A549 (cell line): ENCODE measurements at regions not wholly inside any gene's neighbourhood (a gene's known extent, or its start where the extent isn't known, plus 50 kb on each side); places are given as distances from the start of the nearest gene placed in this dataset.

ENCODE experiments used
- ATAC-seq, 2 experiments: fragments of 200-7000 bp in 1 of 2; fragments of >200 bp in 1 of 2; cut with Nextera tagmentation in 1 of 2; cut with Tn5 transposase in 1 of 2; 3 replicates each; pipeline versions ENCODE4 v1.8.0 to v1.9.1; 2018 to 2020; ENCODE audit warnings: mild to moderate bottlenecking in 1 of 2, moderate library complexity in 1 of 2
- CTCF ChIA-PET: fragments of 300-600 bp; sonication (Branson Sonifier 250); formaldehyde crosslinking; extraction: SDS; loops from one replicate; lab custom pipeline; 2021; ENCODE audit warnings: antibody characterized with exemption, inconsistent platforms; lab: Yijun Ruan, JAX
- POLR2A ChIA-PET: fragments of 350-600 bp; formaldehyde crosslinking; extraction: SDS; loops from one replicate; lab custom pipeline; 2021; ENCODE audit warnings: antibody characterized with exemption, inconsistent platforms; lab: Yijun Ruan, JAX
- DNase-seq, 2 experiments: peaks; one replicate each; pipeline versions ENCODE4 v3.0.0 to v3.0.0-alpha.2; 2011 to 2016; ENCODE audit warnings: low read depth in 1 of 2, low spot score in 1 of 2
- FAIRE-seq: peaks from 2 replicates; lab custom pipeline; 2011; peaks lifted over from hg19 to GRCh38; lab: Jason Lieb, UNC
- H3K27ac ChIP-seq, 2 experiments: fragments of >200 bp; sonication (Bioruptor Twin); formaldehyde crosslinking; 3 replicates each; pipeline ENCODE4 v1.5.1; 2016 to 2017
- H3K4me1 ChIP-seq: fragments of >200 bp; sonication (Bioruptor Twin); formaldehyde crosslinking; 3 replicates; pipeline ENCODE4 v1.6.1; 2016
- H3K4me2 ChIP-seq: fragments of >200 bp; sonication (Bioruptor Twin); formaldehyde crosslinking; 3 replicates; pipeline ENCODE4 v1.6.1; 2016
- H3K4me3 ChIP-seq: fragments of >200 bp; sonication (Bioruptor Twin); formaldehyde crosslinking; 3 replicates; pipeline ENCODE4 v1.5.1; 2016
- H3K9me3 ChIP-seq: fragments of >200 bp; sonication (Bioruptor Twin); formaldehyde crosslinking; 3 replicates; pipeline ENCODE4 v1.6.1; 2016
- ATOH8 ChIP-seq: fragments of 250-450 bp; sonication (Bioruptor Pico); IDR thresholded peaks from 2 replicates; pipeline ENCODE4 v1.5.0; 2020; ENCODE audit warnings: low read depth, mild to moderate bottlenecking, moderate library complexity
- CEBPB ChIP-seq, 2 experiments: fragments of >200 bp in 1 of 2; sonication (Bioruptor Twin) in 1 of 2; formaldehyde crosslinking in 1 of 2; IDR thresholded peaks; 2 replicates each; pipeline ENCODE4 v1.6.1; 2012 to 2016
- CHD2 ChIP-seq: fragments of 150-350 bp; IDR thresholded peaks from 2 replicates; pipeline ENCODE4 v1.6.1; 2014; ENCODE audit warnings: low read length; ENCODE audit not compliant: partially characterized antibody
- E2F6 ChIP-seq: IDR thresholded peaks from 2 replicates; pipeline ENCODE4 v1.6.1; 2012; ENCODE audit warnings: low read depth, borderline replicate concordance
- EP300 ChIP-seq, 2 experiments: fragments of >200 bp; sonication (Bioruptor Twin); formaldehyde crosslinking; IDR thresholded peaks; 2 replicates in 1 of 2; 3 replicates in 1 of 2; pipeline ENCODE4 v1.6.1; 2016 to 2017
- FOSL2 ChIP-seq, 2 experiments: fragments of 450-650 bp in 1 of 2; fragments of >200 bp in 1 of 2; sonication (Bioruptor Twin) in 1 of 2; formaldehyde crosslinking; IDR thresholded peaks; 2 replicates each; pipeline versions ENCODE4 v1.5.0 to v1.6.1; 2016 to 2020; ENCODE audit warnings: mild to moderate bottlenecking in 1 of 2, moderate library complexity in 1 of 2
- HDAC2 ChIP-seq: fragments of 200-600 bp; sonication (generic); IDR thresholded peaks from 2 replicates; pipeline ENCODE4 v1.6.1; 2016
- HEYL ChIP-seq: fragments of 250-450 bp; sonication (Bioruptor Pico); IDR thresholded peaks from 2 replicates; pipeline ENCODE4 v1.8.0; 2021; ENCODE audit warnings: mild to moderate bottlenecking, moderate library complexity
- HOXB13 ChIP-seq: fragments of 250-450 bp; sonication (Bioruptor Pico); IDR thresholded peaks from 2 replicates; pipeline ENCODE4 v1.5.0; 2020; ENCODE audit warnings: low read depth, mild to moderate bottlenecking, moderate library complexity
- HOXB5 ChIP-seq: fragments of 250-450 bp; sonication (Bioruptor Pico); IDR thresholded peaks from 2 replicates; pipeline ENCODE4 v1.5.0; 2020; ENCODE audit warnings: mild to moderate bottlenecking, moderate library complexity
- KDM1A ChIP-seq: fragments of 200-600 bp; sonication (generic); IDR thresholded peaks from 2 replicates; pipeline ENCODE4 v1.6.1; 2016; ENCODE audit warnings: low read depth, mild to moderate bottlenecking
- KDM5A ChIP-seq: fragments of 200-600 bp; sonication (generic); IDR thresholded peaks from 2 replicates; pipeline ENCODE4 v1.6.1; 2016; ENCODE audit warnings: antibody characterized with exemption, mild to moderate bottlenecking
- MAZ ChIP-seq: fragments of 150-350 bp; IDR thresholded peaks from 2 replicates; pipeline ENCODE4 v1.6.1; 2014; ENCODE audit warnings: antibody characterized with exemption, low read depth, low read length, borderline replicate concordance
- NR3C1 ChIP-seq: fragments of >200 bp; sonication (Bioruptor Twin); formaldehyde crosslinking; IDR thresholded peaks from 3 replicates; pipeline ENCODE4 v1.6.1; 2017
- POLR2AphosphoS2 ChIP-seq: conservative IDR thresholded peaks from 2 replicates; pipeline ENCODE4 v1.6.1; 2012; ENCODE audit warnings: low read length, improper control_type of control experiment, inconsistent platforms
- RARB ChIP-seq: fragments of 250-450 bp; sonication (Bioruptor Pico); IDR thresholded peaks from 2 replicates; pipeline ENCODE4 v1.8.0; 2021; ENCODE audit warnings: mild to moderate bottlenecking, moderate library complexity
- RCOR1 ChIP-seq: fragments of 150-350 bp; IDR thresholded peaks from 2 replicates; pipeline ENCODE4 v1.6.1; 2014; ENCODE audit warnings: antibody characterized with exemption, low read length, low read depth
- RFX5 ChIP-seq: fragments of 450-650 bp; IDR thresholded peaks from 2 replicates; pipeline ENCODE4 v1.7.1; 2014; ENCODE audit warnings: antibody characterized with exemption, mild to moderate bottlenecking, moderate library complexity
- RNF2 ChIP-seq: fragments of 200-600 bp; sonication (generic); IDR thresholded peaks from 2 replicates; pipeline ENCODE4 v1.6.1; 2016; ENCODE audit warnings: low read depth, mild to moderate bottlenecking, antibody characterized with exemption, moderate library complexity, borderline replicate concordance
- TFCP2L1 ChIP-seq: fragments of 250-450 bp; sonication (Bioruptor Pico); IDR thresholded peaks from 2 replicates; pipeline ENCODE4 v1.5.0; 2021; ENCODE audit warnings: mild to moderate bottlenecking
- USF2 ChIP-seq: fragments of 450-650 bp; IDR thresholded peaks from 2 replicates; pipeline ENCODE4 v1.6.1; 2014; ENCODE audit warnings: antibody characterized with exemption
- WGBS: methylation state at CpG from one replicate; pipeline ENCODE4 v1.1.6; 2017; ENCODE audit errors: missing lambda C conversion rate; 5-methylcytosine and 5-hydroxymethylcytosine counted together
- TF ChIP-seq, protein P1 (sequence below): fragments of >200 bp; sonication (Bioruptor Twin); formaldehyde crosslinking; IDR thresholded peaks from 3 replicates; pipeline ENCODE4 v1.5.1; 2016
- TF ChIP-seq, protein P2 (sequence below): fragments of >200 bp; sonication (Bioruptor Twin); formaldehyde crosslinking; IDR thresholded peaks from 2 replicates; pipeline ENCODE4 v1.6.1; 2016
- TF ChIP-seq, protein P3 (sequence below): fragments of 150-350 bp; IDR thresholded peaks from 2 replicates; pipeline ENCODE4 v1.6.1; 2014; ENCODE audit warnings: low read depth, mild to moderate bottlenecking, low read length

GRCh38 chrX:43604753-43605152 lies 51.3 kb upstream of the MAOA start:
- H3K4me2 ChIP-seq: no peak overlapping the region
- H3K27ac ChIP-seq: no peak overlapping the region
- H3K4me3 ChIP-seq: no peak overlapping the region
- ATAC-seq (no peak), FAIRE-seq (no peak), DNase-seq (no peak)
- ChIA-PET POLR2A (no interaction called here), CTCF (no interaction called here)
- TF ChIP-seq KDM1A (no peak), ATOH8 (CRISPR knock-in tag) (no peak), RFX5 (no peak), HOXB5 (CRISPR knock-in tag) (no peak), E2F6 (no peak), RNF2 (no peak), RCOR1 (no peak), FOSL2 (IDR thresholded peaks at IDR 0.05) (no peak), FOSL2 (CRISPR knock-in tag; IDR thresholded peaks at IDR 0.05) (no peak), TFCP2L1 (CRISPR knock-in tag) (no peak)
- TF ChIP-seq, protein P1, sequence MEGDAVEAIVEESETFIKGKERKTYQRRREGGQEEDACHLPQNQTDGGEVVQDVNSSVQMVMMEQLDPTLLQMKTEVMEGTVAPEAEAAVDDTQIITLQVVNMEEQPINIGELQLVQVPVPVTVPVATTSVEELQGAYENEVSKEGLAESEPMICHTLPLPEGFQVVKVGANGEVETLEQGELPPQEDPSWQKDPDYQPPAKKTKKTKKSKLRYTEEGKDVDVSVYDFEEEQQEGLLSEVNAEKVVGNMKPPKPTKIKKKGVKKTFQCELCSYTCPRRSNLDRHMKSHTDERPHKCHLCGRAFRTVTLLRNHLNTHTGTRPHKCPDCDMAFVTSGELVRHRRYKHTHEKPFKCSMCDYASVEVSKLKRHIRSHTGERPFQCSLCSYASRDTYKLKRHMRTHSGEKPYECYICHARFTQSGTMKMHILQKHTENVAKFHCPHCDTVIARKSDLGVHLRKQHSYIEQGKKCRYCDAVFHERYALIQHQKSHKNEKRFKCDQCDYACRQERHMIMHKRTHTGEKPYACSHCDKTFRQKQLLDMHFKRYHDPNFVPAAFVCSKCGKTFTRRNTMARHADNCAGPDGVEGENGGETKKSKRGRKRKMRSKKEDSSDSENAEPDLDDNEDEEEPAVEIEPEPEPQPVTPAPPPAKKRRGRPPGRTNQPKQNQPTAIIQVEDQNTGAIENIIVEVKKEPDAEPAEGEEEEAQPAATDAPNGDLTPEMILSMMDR: no peak
- TF ChIP-seq, protein P2, sequence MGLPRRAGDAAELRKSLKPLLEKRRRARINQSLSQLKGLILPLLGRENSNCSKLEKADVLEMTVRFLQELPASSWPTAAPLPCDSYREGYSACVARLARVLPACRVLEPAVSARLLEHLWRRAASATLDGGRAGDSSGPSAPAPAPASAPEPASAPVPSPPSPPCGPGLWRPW: no peak
- TF ChIP-seq, protein P3, sequence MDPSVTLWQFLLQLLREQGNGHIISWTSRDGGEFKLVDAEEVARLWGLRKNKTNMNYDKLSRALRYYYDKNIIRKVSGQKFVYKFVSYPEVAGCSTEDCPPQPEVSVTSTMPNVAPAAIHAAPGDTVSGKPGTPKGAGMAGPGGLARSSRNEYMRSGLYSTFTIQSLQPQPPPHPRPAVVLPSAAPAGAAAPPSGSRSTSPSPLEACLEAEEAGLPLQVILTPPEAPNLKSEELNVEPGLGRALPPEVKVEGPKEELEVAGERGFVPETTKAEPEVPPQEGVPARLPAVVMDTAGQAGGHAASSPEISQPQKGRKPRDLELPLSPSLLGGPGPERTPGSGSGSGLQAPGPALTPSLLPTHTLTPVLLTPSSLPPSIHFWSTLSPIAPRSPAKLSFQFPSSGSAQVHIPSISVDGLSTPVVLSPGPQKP: no peak
- TF ChIP-seq, all 56 proteins: peak for 0
- Histone ChIP-seq H3K9me3 (no peaks in the 10 kb centered on the region), H3K4me1 (no peaks in the 10 kb centered on the region)

DNA sequence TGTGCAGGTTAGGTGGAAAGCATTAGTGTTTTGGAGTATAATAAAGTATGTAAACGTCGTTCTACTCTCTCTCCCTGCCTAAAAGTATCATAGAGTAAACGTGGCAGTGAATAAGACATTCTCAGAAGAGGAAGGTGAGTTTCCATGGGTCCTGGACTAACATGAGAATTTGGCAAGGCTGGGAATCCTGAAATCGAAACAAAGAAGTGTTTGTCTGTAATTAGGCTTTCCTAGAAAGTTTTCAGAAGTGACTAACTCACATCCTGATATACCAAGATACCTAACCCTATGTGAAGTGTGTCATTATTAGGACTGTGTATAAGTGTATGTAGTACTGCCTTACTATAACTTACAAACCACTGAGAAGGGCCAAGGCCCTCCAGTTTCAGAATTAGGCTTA lies 50.7 kb upstream of the MAOA start:
- FAIRE-seq (peak; percentile 23), DNase-seq (no peak), ATAC-seq (no peak)
- Histone ChIP-seq H3K4me3 (no peak overlapping the region), H3K4me1 (no peaks in the 10 kb centered on the region), H3K4me2 (no peak overlapping the region), H3K27ac (no peak overlapping the region), H3K9me3 (no peaks in the 10 kb centered on the region)
- ChIA-PET POLR2A (no interaction called here), CTCF (no interaction called here)
- WGBS: 60% methylated on average over 4 of the region's 4 CpGs
- TF ChIP-seq MAZ: no peak
- no peak for TF ChIP-seq RARB (CRISPR knock-in tag)
- no peak for TF ChIP-seq KDM5A
- TF ChIP-seq TFCP2L1 (CRISPR knock-in tag): no peak
- TF ChIP-seq POLR2AphosphoS2: no peak
- no peak for TF ChIP-seq HOXB5 (CRISPR knock-in tag)
- TF ChIP-seq CHD2: no peak
- TF ChIP-seq ATOH8 (CRISPR knock-in tag): no peak
- no peak for TF ChIP-seq HOXB13 (CRISPR knock-in tag)
- TF ChIP-seq NR3C1: no peak
- TF ChIP-seq, protein P2: no peak
- no peak for TF ChIP-seq EP300 (IDR thresholded peaks at IDR 0.05)
- no peak for TF ChIP-seq HDAC2
- TF ChIP-seq CEBPB (IDR thresholded peaks at IDR 0.05): no peak
- no peak for TF ChIP-seq HEYL (CRISPR knock-in tag)
- TF ChIP-seq USF2: no peak
